ENCODE measurements at regions not wholly inside any gene's neighbourhood (a gene's known extent, or its start where the extent isn't known, plus 50 kb on each side); places are given as distances from the start of the nearest gene placed in this dataset.
"Not testable (repeated sequence)": the region's sequence is repeated elsewhere in the genome, so short reads cannot be mapped to it uniquely, and the experiment has no call there.

DNA sequence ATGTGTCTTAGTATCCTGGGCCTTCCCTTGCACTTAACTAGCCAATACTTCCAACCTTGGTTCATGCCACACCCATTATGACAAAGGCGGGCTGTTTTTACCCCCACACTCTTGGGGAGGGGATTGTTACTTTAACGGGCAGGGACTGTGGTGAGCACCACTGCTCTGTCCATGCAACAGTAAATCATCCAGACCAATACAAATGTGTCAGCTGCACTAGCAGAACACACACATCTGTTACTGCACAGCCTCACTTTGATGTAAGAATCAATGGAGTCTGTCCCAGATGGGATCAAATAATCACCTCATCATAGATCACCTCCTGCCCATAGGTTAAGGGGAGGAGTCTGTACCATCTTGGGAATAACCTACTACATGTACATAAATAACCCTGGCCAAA, 58.1 kb downstream of the NPAP1 start:
- no peak for DNase-seq

DNA sequence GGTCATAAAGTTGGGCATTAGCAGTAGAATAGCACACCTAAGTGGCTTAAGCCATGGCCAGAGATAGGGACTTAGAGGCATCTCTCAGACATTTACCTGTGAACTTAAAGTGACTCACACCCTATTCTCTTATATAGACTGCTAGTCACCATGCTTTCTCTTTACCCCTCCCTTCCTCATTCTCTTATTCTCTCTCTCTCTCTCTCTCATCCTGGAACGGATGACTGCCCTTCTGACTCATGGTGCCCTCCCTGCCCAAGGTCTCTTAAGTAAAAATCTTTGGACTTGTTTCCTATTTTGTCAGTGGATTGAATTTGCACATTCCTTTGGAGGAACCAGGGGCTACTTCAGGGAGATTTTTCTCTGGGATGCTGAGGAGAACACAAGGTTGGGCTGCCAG, 58.8 kb downstream of the NPAP1 start:
- no peak for DNase-seq

DNA sequence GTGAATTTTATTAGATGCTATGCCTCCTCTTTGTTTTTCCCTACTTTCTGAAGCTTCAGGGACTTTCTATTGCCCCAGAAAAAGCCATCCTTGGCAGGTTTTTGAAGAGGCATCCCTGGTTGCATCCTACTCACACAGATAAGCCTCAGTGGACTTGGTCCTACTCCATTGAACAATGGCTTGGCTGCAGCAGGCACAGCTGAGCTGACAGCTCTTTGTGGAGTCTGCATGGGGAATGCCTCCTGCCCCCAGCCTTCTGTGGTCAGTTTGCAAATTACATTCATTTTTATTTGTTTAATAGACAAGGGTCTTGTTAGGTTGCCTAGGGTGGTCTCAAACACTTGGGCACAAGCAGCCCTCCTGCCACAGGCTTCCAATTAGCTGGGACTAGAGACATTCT, 69.7 kb downstream of the NPAP1 start:
- DNase-seq = no peak

DNA sequence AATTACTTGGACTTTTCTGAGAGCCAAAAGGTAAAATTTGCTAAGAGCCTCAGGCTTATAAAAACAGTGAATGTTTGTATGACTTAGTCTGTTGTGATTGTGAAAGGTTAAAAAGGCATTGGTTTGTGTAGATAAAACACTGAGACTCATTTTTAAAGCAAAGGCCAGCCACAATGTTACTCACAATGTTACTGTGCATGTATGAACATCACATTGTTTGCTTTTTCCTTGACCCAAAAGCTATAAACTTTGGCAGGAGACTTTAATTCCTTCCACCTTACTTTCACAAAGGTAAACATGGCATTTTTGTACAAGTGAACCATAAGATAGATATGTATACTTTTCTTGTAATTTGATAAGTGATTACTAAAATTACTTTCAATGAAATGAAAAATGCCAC, 70.5 kb downstream of the NPAP1 start:
- DNase-seq = no peak

DNA sequence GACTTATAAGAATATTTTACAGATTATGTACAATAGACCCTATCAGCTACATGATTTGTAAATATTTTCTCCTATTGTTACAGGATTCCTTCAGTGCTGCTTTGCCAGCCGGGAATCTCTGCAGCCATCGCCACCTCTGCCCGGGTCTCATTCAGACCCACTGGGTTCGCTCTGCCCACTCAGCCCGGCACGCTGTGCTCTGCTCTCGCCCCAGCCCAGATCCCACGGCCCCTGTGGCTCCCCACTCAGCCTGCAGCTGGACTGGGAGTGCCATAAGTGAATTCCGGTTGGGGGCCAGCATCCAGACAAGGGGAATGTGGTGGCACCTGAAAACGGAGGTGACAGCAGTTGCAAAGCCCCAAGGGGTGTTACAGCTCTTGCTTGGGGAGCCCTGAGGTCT, 71.8 kb downstream of the NPAP1 start:
- no peak for DNase-seq

DNA sequence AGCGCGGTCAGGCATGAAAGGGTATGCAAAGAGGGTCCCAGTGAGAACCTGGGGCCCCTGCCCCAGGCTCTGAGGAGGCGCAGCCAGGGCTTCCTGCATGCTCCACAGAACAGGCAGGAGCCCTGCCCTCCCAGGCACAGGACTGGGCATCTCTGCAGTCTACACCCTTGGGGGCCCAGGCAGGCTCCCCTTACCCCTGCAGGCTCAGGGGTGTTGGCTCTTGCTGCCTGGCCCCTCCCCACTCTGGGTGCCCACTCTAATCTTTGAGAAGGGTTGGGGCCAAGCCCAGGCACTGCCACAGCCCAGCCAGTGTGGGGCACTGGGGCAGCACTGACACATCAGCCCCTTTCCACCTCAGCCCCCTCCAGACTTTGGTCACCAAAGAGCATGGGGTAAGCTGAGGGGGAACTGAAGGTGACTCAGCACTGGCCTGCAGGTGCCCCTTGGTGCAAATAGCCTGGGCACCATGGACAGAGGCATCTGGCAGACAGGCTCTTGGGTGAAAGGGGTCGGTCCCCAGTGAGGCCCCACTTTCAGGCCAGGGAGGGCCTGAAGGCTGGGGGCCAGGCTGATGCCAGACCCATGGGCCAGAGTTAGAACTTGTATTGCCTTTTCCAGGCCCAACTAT, 73.4 kb downstream of the NPAP1 start:
- no peak for DNase-seq

DNA sequence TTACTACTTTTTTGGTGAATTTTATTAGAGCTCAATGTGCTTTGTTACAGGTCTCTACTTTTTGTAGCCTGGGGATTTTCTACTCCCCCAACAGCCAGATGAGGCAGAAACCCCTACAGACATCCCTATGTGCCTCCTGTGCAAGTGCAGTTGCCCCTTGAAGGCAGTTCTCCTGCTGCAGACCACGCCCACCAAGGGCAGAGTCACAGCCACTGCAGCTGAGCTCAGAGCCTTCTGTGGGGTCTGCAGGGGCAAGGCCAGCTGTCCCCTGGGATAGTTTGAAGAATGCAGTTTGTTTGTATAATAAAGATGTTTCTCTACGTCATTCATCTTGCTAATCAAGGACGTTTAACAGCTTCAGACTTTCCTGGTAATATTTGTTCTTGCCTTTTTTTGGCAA, 76.8 kb downstream of the NPAP1 start:
- DNase-seq = no peak

DNA sequence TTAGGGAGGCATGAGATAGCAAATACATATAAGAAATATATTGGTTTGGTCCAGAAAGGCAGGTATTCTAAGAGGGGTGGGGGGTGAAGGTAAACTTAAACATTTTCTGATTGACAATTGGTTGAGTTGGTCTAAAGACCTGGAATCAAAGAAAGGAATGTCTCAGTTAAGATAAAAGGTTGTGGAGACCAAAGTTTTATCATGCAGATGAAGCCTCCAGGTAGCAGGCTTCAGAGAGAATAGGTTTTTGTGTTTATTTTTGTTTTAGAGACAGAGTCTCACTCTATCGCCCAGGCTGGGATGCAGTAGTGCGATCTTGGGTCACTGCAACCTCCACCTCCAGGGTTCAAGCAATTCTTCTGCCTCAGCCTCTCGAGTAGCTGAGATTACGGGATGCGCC, 80.5 kb downstream of the NPAP1 start:
- DNase-seq = no peak

DNA sequence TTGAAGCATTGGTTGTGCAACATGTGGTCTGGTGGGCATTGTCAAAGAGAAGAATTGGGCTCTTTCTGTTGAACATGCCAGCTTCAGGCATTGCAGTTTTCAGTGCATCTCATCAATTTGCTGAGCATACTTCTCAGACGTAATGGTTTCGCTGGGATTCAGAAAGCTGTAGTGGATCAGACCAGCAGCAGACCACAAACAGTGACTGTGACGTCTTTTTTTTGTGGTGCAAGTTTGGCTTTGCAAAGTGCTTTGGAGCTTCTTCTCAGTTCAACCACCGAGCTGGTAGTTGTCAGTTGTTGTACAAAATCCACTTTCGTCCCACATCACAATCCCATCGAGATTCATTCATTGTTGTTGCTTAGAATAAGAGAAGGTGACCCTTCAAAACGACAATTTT, 84.5 kb downstream of the NPAP1 start:
- no peak for DNase-seq

DNA sequence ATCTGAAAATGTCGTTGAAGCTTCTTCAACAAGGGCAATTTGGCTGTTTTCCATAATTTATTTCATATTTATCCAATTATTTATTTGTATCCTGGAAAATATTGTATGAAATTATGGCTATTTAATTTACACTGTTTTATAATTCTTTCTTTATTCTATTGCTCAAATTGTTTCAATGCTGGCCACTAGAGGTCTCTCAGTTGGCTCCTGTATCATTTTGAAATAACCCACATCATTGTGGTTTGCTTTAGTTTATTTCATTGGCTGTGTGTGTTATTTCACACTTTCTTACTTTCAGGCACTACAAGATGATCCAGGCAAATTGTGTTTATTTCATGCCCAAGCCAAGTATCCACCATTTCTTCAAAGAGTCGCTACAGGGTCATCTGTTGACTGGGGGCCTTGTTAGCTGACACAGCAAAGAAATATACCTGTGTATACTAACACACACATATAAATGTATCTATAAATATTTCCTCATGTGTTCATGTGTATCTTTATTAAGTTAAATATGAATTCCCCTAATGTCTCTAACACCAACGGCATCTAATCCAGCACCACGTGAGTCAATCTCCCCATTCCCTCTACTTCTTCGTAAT, 86.2 kb downstream of the NPAP1 start:
- peak in 1 of 56 donors; percentile 11 for DNase-seq

DNA sequence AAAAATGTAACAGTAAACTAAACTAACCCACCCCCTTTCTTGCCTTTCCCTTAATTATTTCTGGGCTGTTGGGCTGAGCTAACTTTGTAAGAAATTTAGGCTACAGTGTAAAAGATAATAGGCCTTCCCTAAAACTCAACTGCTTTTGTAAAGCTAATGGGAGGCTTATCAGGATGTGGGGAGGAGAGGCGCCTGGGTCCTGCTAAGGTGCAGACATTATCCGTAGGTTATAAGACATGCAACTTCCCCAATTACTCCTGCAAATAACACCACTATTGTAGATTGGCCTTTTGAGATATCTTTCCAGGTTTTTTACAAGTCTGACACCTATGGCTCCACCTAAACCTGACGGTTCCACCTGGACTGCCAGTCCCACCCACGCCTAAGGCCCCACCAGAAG, 88.3 kb downstream of the NPAP1 start:
- DNase-seq = no peak

DNA sequence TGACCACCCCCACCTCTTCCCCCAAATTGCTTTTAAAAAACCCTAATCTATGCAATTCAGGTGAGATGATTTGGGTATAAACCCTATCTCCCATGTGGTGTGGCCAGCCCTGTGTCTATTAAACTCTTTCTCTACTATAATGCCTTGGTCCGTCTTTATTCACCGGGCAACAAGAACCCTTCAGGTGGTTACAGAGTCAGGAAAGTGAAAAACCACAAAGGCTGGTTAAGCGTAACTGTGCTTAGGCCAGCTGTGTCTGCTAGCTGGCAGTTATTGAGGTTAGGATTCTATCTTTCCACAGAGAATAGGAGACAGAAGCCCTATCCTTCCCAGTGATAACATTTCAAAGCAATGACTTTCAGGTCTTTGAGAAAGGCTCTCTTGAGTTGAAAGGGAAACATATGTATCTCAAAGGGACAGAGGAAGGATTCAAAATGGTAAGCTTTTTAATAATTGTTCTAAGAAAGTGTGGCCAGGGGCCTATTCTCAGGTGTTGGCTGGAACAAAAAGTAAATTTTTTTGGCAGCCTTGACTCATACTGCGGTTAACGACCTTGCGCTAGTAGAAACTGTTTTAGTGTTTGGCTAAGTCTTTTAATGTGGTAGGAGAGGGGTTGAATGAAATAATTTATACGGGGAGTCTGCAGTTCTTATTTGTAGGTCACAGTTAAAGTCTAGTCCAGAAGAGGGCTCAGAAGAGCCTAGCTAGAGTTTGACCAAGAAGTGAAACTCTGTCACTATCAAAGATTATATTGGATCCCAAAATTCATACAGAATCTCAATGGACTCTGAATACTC, 89.0 kb downstream of the NPAP1 start:
- no peak for DNase-seq

DNA sequence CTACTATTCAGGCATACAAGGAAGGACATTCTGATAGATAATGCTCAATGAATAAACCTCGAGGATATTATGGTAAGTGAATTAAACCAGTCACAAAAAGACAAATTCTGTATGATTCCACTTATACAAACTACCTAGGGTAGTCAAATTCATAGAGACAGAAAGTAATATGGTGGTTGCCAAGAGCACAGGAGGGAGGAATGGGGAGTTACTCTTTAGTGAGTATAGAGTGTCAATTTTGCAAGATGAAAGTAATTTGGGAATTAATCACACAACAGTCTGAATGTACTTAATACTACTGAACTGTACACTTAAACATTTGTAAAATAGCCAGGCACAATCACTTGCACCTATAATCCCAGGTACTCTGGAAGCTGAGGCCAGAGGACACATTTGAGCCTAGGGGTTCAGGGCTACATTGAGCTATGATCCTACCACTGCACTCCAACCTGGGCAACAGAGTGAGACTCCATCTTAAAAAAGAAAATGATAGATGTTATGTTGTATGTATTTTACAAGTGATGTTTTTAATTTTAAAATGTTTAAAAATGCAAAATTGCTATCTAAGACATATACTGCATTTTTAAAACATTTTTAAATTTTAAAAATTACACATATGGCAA, 91.0 kb downstream of the NPAP1 start:
- DNase-seq = no peak

DNA sequence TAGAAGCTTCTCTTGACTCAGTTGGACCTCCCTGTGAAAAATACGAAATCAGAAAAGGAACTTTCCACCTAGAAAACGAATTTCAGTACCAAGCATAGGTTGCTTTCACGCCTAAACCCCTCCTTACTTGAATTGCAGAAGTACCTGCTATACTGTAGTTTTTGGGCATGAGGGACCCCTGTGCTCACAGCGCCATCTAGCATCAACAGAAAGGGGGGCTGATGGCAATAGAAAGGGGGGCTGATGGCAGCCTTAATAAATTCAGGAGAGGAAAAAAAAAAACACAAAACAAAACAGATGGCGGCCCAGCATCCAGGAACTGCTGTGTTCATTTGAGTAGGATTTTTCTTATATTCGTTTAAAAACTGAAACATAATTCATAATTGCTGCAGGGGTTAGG, 96.7 kb downstream of the NPAP1 start:
- DNase-seq = no peak

DNA sequence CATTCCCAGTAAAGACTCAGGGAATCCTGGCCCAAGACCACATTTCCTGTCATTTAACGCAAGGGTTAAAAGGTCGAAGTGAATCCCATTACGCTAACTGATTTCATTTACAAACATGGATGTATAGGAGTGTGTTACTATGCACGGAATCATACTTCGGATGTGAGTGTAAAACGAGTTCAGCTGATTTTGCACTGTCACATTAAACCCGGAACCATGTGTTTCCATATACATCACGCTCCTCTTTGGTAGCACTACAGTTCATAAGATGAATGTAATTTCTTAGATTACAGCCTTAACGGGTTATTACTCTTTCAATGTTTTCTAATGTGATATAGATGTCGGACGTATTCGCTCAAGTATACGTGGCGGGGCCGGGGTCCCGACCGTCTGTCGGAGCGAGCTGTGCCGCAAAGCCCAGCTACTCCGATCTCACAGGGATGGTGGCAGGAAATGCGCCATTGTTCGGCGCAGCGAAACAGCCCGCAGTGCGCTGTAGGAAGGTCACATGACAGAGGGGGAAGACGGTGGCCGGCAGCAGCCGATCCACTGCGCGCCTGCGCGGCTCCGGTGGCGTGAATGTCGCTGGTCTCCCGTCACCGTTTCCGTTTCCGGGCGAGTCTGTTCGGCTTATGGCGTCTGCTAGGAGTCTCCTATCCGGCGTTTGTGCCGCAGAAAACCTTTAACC, 97.3 kb downstream of the NPAP1 start:
- peak in 54 of 56 donors; percentile 2 to 87 (median 56) for DNase-seq

DNA sequence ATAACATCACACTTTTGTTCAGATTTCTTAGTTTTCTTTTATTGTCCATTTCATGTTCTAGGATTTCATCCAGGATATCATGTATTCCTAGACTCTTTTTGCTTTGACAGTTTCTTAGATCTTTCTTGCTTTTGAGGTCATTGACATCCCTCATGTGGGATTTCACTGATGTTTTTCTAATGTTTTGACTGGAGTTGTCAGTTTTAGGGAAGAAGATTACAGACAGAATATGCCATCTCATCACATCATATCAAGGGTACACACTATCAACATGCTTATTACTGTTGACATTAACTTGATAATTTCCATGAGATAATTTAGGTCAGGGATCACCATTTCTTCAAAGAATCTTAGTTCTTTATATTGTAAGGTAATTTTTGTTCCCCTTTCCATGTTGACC, 101.7 kb downstream of the NPAP1 start:
- DNase-seq = no peak

DNA sequence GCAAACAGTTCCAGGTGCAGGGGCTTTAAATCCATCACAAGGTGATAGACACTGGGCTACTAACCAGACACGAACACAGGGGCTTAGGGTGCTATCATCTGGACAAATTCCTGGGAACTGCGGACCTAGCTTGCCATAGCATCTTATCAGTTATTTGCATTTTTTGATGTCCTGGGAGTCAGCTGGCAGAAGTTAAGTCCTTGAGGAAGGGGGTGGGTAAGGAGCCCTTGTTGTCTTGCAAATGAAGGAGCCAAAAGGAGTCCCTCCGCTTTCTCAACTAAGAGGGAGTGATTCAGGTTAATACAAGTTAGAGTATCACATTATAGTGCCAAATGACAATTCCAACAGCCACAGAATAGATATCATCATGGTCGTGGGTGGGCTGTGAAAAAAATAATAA, 108.9 kb downstream of the NPAP1 start:
- no peak for DNase-seq

DNA sequence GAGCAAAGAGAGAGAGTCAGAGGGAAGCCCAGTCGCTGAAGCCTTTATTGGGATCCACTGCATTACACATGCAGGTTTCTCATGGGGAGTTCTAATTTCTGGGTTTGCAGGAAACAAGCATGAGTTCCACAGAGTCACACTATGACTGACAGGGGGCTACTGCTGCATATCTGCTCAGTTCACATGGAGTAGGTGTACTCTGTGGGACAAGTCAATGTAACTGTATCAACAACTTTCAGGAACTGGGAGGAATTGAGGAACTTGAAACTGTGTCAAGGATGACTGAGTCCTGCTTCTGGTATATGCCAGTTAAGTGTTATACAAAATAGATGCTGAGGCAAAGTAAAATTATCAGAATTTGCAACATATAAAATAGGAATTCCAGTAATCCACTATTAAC, 110.8 kb downstream of the NPAP1 start:
- DNase-seq = no peak

DNA sequence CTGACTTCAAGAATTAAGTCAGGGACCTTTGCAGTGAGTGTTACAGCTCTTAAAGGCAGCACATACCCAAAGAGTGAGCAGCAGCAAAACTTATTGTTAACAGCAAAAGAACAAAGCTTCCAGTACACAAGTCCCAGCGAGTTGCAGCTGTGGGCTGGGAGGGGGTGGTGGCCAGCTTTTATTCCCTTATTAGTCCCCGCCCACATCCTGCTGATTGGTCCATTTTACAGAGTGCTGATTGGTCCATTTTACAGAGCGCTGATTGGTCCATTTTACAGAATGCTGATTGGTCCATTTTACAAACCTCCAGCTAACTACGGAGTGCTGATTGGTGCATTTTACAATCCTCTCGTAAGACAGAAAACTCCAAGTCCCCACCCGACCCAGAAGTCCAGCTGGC, 127.0 kb downstream of the NPAP1 start:
- not testable (repeated sequence) for DNase-seq

DNA sequence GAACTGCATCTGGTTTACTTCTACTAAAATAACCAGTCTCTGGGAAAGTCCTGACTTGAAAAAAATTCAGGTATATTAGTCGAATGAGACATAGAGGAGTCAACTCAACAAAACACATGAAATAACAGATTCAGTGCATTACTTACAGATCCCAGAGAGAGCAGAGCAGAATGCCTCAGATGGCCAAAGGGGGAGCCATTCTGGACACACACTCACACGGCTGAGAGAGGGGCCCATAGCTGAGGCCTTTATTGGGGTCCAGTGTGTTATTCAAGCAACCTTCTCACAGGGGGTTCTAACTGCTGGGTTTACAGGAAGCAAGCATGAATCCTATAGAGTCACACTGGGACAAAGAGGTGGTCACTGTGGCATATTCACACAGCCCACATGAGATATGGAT, 135.1 kb upstream of the SNRPN start:
- DNase-seq = no peak

DNA sequence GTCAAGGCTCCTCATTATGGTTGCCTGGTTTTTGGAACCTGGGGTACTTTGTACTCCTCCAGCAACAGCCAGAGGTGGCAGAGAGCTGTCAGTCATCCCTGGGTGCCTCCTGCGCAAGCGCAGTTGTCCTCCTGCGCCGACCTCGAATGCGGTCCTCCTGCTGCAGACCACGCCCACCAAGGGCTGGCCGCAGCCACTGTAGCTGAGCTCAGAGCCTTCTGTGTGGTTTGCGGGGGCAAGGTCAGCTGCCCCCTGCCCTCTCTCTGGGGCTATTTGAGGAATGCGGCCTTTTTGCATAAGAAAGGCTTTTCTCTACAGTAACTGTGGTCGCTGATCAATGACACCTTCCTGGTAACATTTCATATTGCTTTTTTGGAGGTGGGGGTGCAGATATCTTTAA, 131.3 kb upstream of the SNRPN start:
- peak in 39 of 56 donors; percentile 3 to 74 (median 24) for DNase-seq

DNA sequence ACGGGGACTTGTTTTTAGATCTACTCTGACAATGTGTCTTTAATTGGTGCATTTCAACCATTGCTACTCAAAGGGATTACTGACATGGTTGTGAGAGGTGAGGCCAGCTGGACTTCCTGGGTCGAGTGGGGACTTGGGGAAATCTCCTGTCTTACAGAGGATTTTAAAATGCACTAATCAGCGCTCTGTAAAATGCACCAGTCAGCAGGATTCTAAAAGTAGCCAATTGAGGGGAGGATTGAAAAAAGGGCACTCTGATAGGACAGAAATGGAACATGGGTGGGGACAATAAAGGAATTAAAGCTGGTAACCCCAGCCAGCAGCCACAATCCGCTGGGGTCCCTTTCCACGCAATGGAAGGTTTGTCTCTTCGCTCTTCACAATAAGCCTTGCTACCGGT, 122.5 kb upstream of the SNRPN start:
- no peak for DNase-seq

Data from amygdala (tissue), 56 donors.